Breast epithelium (tissue), 3 donors: ENCODE measurements at regions not wholly inside any gene's neighbourhood (a gene's known extent, or its start where the extent isn't known, plus 50 kb on each side); places are given as distances from the start of the nearest gene placed in this dataset.

Experiments used
- POLR2A ChIP-seq: fragments of 450-650 bp; IDR thresholded peaks from one replicate; pipeline ENCODE4 v1.6.1; 2016; ENCODE audit warnings: antibody characterized with exemption, mild to moderate bottlenecking, moderate library complexity
- POLR2AphosphoS5 ChIP-seq, 3 donors: sonication (generic); formaldehyde crosslinking; IDR thresholded peaks; one replicate each; pipeline ENCODE4 v1.6.1; 2017; ENCODE audit warnings: antibody characterized with exemption in 3 of 3
- TF ChIP-seq, protein P1 (sequence below), 3 donors: fragments of 450-650 bp; IDR thresholded peaks; one replicate each; pipeline ENCODE4 v1.5.1; 2016 to 2017; ENCODE audit warnings: antibody characterized with exemption in 3 of 3, mild to moderate bottlenecking in 3 of 3, moderate library complexity in 3 of 3

DNA sequence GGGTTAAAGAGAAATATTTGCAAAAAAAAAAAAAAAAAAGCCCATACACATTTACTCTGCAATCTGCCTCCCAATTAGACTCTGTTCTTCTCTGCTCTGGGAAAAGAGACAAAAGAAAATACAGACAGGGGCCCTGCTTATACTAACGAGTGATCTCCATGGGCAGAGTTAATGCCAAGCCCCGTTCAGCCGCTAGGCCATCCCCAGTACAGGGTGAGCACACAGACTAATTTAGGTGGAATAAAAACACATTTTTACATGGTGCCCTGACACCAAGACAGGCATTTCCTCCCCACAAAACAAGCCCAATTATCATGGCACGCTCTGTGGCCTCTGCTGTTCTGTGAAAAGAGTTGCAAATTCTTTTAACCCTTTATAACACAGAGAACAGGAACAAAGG, 356.3 kb upstream of the C16orf82 start:
- TF ChIP-seq, protein P1, sequence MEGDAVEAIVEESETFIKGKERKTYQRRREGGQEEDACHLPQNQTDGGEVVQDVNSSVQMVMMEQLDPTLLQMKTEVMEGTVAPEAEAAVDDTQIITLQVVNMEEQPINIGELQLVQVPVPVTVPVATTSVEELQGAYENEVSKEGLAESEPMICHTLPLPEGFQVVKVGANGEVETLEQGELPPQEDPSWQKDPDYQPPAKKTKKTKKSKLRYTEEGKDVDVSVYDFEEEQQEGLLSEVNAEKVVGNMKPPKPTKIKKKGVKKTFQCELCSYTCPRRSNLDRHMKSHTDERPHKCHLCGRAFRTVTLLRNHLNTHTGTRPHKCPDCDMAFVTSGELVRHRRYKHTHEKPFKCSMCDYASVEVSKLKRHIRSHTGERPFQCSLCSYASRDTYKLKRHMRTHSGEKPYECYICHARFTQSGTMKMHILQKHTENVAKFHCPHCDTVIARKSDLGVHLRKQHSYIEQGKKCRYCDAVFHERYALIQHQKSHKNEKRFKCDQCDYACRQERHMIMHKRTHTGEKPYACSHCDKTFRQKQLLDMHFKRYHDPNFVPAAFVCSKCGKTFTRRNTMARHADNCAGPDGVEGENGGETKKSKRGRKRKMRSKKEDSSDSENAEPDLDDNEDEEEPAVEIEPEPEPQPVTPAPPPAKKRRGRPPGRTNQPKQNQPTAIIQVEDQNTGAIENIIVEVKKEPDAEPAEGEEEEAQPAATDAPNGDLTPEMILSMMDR (IDR thresholded peaks at IDR 0.05) = no peak
- TF ChIP-seq POLR2AphosphoS5 (IDR thresholded peaks at IDR 0.05) (no peak), POLR2A (no peak)
